MCF 10A (cell line): ENCODE measurements at regions not wholly inside any gene's neighbourhood (a gene's known extent, or its start where the extent isn't known, plus 50 kb on each side); places are given as distances from the start of the nearest gene placed in this dataset.

Source experiments
- BruUV-seq: library from RNA; stranded (reverse); fragments of 400-500 nt; replicated peaks from 2 replicates; lab custom pipeline; 2021; lab: Mats Ljungman, UMichigan
- CTCF ChIA-PET: fragments of 300-600 bp; sonication (Branson Sonifier 250); formaldehyde crosslinking; extraction: SDS; loops from one replicate; lab custom pipeline; 2021; ENCODE audit warnings: antibody characterized with exemption, inconsistent platforms; lab: Yijun Ruan, JAX
- POLR2A ChIA-PET: fragments of 300-600, 350-650 bp; sonication (Branson Sonifier 250); formaldehyde crosslinking; extraction: SDS; loops from one replicate; lab custom pipeline; 2020; ENCODE audit warnings: antibody characterized with exemption, inconsistent platforms; lab: Yijun Ruan, JAX
- DNase-seq: peaks from one replicate; pipeline ENCODE4 v3.0.0-alpha.2; 2018; ENCODE audit not compliant: unreplicated experiment
- H3K27ac Mint-ChIP-seq: one replicate; pipeline ENCODE4 v1.8.0; 2022; ENCODE audit warnings: mild to moderate bottlenecking, low read depth, mixed read lengths; ENCODE audit not compliant: unreplicated experiment
- H3K27me3 Mint-ChIP-seq: one replicate; pipeline ENCODE4 v1.8.0; 2022; ENCODE audit warnings: mixed read lengths; ENCODE audit not compliant: insufficient read depth, unreplicated experiment
- H3K36me3 Mint-ChIP-seq: one replicate; pipeline ENCODE4 v1.8.0; 2022; ENCODE audit warnings: mild to moderate bottlenecking, moderate library complexity, mixed read lengths; ENCODE audit not compliant: insufficient read depth, unreplicated experiment
- H3K4me1 Mint-ChIP-seq: one replicate; pipeline ENCODE4 v1.8.0; 2022; ENCODE audit warnings: mixed read lengths; ENCODE audit not compliant: insufficient read depth, unreplicated experiment
- H3K4me3 Mint-ChIP-seq: one replicate; pipeline ENCODE4 v1.8.0; 2022; ENCODE audit warnings: mild to moderate bottlenecking, moderate library complexity, mixed read lengths; ENCODE audit not compliant: unreplicated experiment
- H3K9me3 Mint-ChIP-seq: one replicate; pipeline ENCODE4 v1.8.0; 2022; ENCODE audit warnings: mixed read lengths; ENCODE audit not compliant: unreplicated experiment
- CTCF ChIP-seq: fragments of 200-600 bp; IDR thresholded peaks from one replicate; pipeline ENCODE4 v1.8.0; 2022; ENCODE audit warnings: antibody characterized with exemption, mild to moderate bottlenecking; ENCODE audit not compliant: unreplicated experiment
- intact Hi-C: fragments of 100-400 bp; cut with micrococcal nuclease; formaldehyde crosslinking; loops from 2 replicates; pipeline ENCODE4 v1.14.1; 2022

GRCh38 chr1:48109390-48110013, 112.3 kb upstream of the TRABD2B start:
- Mint-ChIP-seq H3K27me3 (no peaks in the 10 kb centered on the region), H3K27ac (no peak overlapping the region), H3K36me3 (peaks cover 30% of the 10 kb centered on the region), H3K9me3 (no peaks in the 10 kb centered on the region), H3K4me3 (no peak overlapping the region), H3K4me1 (peaks cover 42% of the 10 kb centered on the region)
- peak; percentile 74 for DNase-seq
- ChIA-PET POLR2A (interaction anchor here (0.7 to 2.4 kb wide), 4 partner anchors 90 to 406 kb away, joined by 4 to 27 read pairs (median 6); no protein-coding TSS in a partner anchor), CTCF (interaction anchor here (0.6 to 4.9 kb wide), 30 partner anchors 9 to 472 kb away, joined by 3 to 198 read pairs (median 5); no protein-coding TSS in a partner anchor)
- TF ChIP-seq CTCF: peak; percentile 86
- no TSS peak for BruUV-seq
- intact Hi-C loops: loop anchor here (1.0 to 10.0 kb wide), 6 partner anchors 93 to 585 kb away; no protein-coding TSS in a partner anchor

GRCh38 chr1:48107516-48107915, 110.3 kb upstream of the TRABD2B start:
- CTCF ChIA-PET: interaction anchor here (0.6 to 3.2 kb wide), 5 partner anchors 14 to 614 kb away, joined by 3 to 28 read pairs (median 7); no protein-coding TSS in a partner anchor

GRCh38 chr1:48106049-48106448, 108.9 kb upstream of the TRABD2B start:
- DNase-seq: no peak
- ChIA-PET CTCF (interaction anchor here (0.6 to 3.2 kb wide), 9 partner anchors 12 to 1819 kb away, joined by 3 to 28 read pairs (median 5); no protein-coding TSS in a partner anchor), POLR2A (no interaction called here)
- Mint-ChIP-seq H3K4me3 (no peak overlapping the region), H3K27me3 (no peaks in the 10 kb centered on the region), H3K4me1 (peaks cover 23% of the 10 kb centered on the region), H3K9me3 (no peaks in the 10 kb centered on the region), H3K36me3 (peaks cover 16% of the 10 kb centered on the region), H3K27ac (no peak overlapping the region)
- BruUV-seq: no TSS peak
- intact Hi-C loops: loop anchor here (5.0 to 10.0 kb wide), 2 partner anchors 369 to 589 kb away; no protein-coding TSS in a partner anchor
- TF ChIP-seq CTCF: no peak

More at GRCh38 chr1:48107516-48107915, 110.3 kb upstream of the TRABD2B start:
- H3K9me3 Mint-ChIP-seq: no peaks in the 10 kb centered on the region
- DNase-seq: no peak
- H3K27ac Mint-ChIP-seq: no peak overlapping the region
- no peak for TF ChIP-seq CTCF
- intact Hi-C loops: loop anchor here (5.0 to 10.0 kb wide), 2 partner anchors 370 to 587 kb away; no protein-coding TSS in a partner anchor
- H3K4me1 Mint-ChIP-seq: peaks cover 23% of the 10 kb centered on the region
- POLR2A ChIA-PET: no interaction called here
- no peaks in the 10 kb centered on the region for H3K27me3 Mint-ChIP-seq
- BruUV-seq: no TSS peak
- peaks cover 12% of the 10 kb centered on the region for H3K36me3 Mint-ChIP-seq
- H3K4me3 Mint-ChIP-seq: no peak overlapping the region

- no peaks in the 10 kb centered on the region for H3K9me3 Mint-ChIP-seq
- peaks cover 18% of the 10 kb centered on the region for H3K4me1 Mint-ChIP-seq
- H3K4me3 Mint-ChIP-seq: no peak overlapping the region
- intact Hi-C loops: loop anchor here (5.0 to 10.0 kb wide), 2 partner anchors 368 to 590 kb away; no protein-coding TSS in a partner anchor
- H3K27ac Mint-ChIP-seq: no peak overlapping the region
- H3K36me3 Mint-ChIP-seq: peaks cover 16% of the 10 kb centered on the region
- DNase-seq: no peak
- POLR2A ChIA-PET: no interaction called here
- BruUV-seq: no TSS peak
- no peaks in the 10 kb centered on the region for H3K27me3 Mint-ChIP-seq
- CTCF ChIA-PET: interaction anchor here (0.5 to 3.2 kb wide), 10 partner anchors 11 to 1818 kb away, joined by 3 to 28 read pairs (median 4); no protein-coding TSS in a partner anchor
- TF ChIP-seq CTCF: no peak
Measured at GRCh38 chr1:48105165-48105564, 108.0 kb upstream of the TRABD2B start.
